ENCODE measurements at regions not wholly inside any gene's neighbourhood (a gene's known extent, or its start where the extent isn't known, plus 50 kb on each side); places are given as distances from the start of the nearest gene placed in this dataset.

- no peak for TF ChIP-seq GATA2 (IDR thresholded peaks at IDR 0.05; ENCODE audit: low read depth, low read length)
- TF ChIP-seq GATA3 (IDR thresholded peaks at IDR 0.05; ENCODE audit: low read depth, low read length): no peak
Measured at GRCh38 chr12:24408305-24408704, 458.8 kb upstream of the SOX5 start.

Measured in SH-SY5Y (cell line).